Inferior parietal cortex (tissue), 1 donor: ENCODE measurements at regions not wholly inside any gene's neighbourhood (a gene's known extent, or its start where the extent isn't known, plus 50 kb on each side); places are given as distances from the start of the nearest gene placed in this dataset.

Source experiments
- DNase-seq: peaks from one replicate; pipeline ENCODE4 v3.0.0-alpha.2; 2016; ENCODE audit errors: extremely low spot score

- DNase-seq, result no peak
Measured at GRCh38 chr17:70865993-70866804, 696.9 kb downstream of the KCNJ2 start.

- no peak for DNase-seq
Measured at GRCh38 chr17:70868149-70868548, 698.8 kb downstream of the KCNJ2 start.

- no peak for DNase-seq
Measured at GRCh38 chr17:70869402-70870085, 700.2 kb downstream of the KCNJ2 start.

- no peak for DNase-seq
Measured at GRCh38 chr17:70871180-70871818, 702.0 kb downstream of the KCNJ2 start.

- no peak for DNase-seq
Measured at GRCh38 chr17:70872103-70872502, 702.8 kb downstream of the KCNJ2 start.

- DNase-seq, result no peak
Measured at GRCh38 chr17:70875729-70876310, 706.5 kb downstream of the KCNJ2 start.

- DNase-seq, result no peak
Measured at GRCh38 chr17:70878879-70879278, 709.5 kb downstream of the KCNJ2 start.

- DNase-seq, result no peak
Measured at GRCh38 chr17:70879401-70879800, 710.1 kb downstream of the KCNJ2 start.

- no peak for DNase-seq
Measured at GRCh38 chr17:70881093-70881492, 711.8 kb downstream of the KCNJ2 start.

- no peak for DNase-seq
Measured at GRCh38 chr17:70882504-70882903, 713.2 kb downstream of the KCNJ2 start.

- DNase-seq, result no peak
Measured at GRCh38 chr17:70886648-70887047, 717.3 kb downstream of the KCNJ2 start.

GRCh38 chr17:70888324-70888723 is 719.0 kb downstream of the KCNJ2 start:
- no peak for DNase-seq

- DNase-seq, result no peak
Measured at GRCh38 chr17:70891306-70891705, 722.0 kb downstream of the KCNJ2 start.

GRCh38 chr17:70892527-70892926 is 723.2 kb downstream of the KCNJ2 start:
- DNase-seq, result no peak

- no peak for DNase-seq
Measured at GRCh38 chr17:70896843-70897242, 727.5 kb downstream of the KCNJ2 start.

- DNase-seq, result no peak
Measured at GRCh38 chr17:70897446-70897845, 728.1 kb downstream of the KCNJ2 start.

GRCh38 chr17:70901870-70902269 is 732.5 kb downstream of the KCNJ2 start:
- no peak for DNase-seq

- no peak for DNase-seq
Measured at GRCh38 chr17:70905796-70906195, 736.5 kb downstream of the KCNJ2 start.

- no peak for DNase-seq
Measured at GRCh38 chr17:70906808-70907207, 737.5 kb downstream of the KCNJ2 start.

GRCh38 chr17:70912716-70913485 is 743.6 kb downstream of the KCNJ2 start:
- no peak for DNase-seq

GRCh38 chr17:70916469-70916868 is 747.1 kb downstream of the KCNJ2 start:
- DNase-seq, result no peak

GRCh38 chr17:70919241-70919640 is 749.9 kb downstream of the KCNJ2 start:
- DNase-seq, result no peak
